Hepatocyte (in vitro differentiated cells): ENCODE measurements at regions not wholly inside any gene's neighbourhood (a gene's known extent, or its start where the extent isn't known, plus 50 kb on each side); places are given as distances from the start of the nearest gene placed in this dataset.
"Not testable (repeated sequence)": the region's sequence is repeated elsewhere in the genome, so short reads cannot be mapped to it uniquely, and the experiment has no call there.

Experiments
- CTCF ChIP-seq: fragments of 200-600 bp; sonication (generic); IDR thresholded peaks from 2 replicates; pipeline ENCODE4 v1.5.1; 2016; ENCODE audit warnings: antibody characterized with exemption, mild to moderate bottlenecking; ENCODE audit not compliant: poor library complexity
- EZH2 ChIP-seq: fragments of 200-600 bp; sonication (generic); IDR thresholded peaks from 2 replicates; pipeline ENCODE4 v1.6.1; 2016; ENCODE audit warnings: antibody characterized with exemption, mild to moderate bottlenecking, borderline replicate concordance
- EZH2phosphoT487 ChIP-seq: fragments of 200-600 bp; sonication (generic); IDR thresholded peaks from one replicate; pipeline ENCODE4 v1.6.1; 2018; ENCODE audit warnings: antibody characterized with exemption, mild to moderate bottlenecking, low read depth, moderate library complexity; ENCODE audit not compliant: unreplicated experiment, severe bottlenecking

GRCh38 chr16:29267055-29267619, 139.4 kb downstream of the NPIPB11 start:
- not testable (repeated sequence) for TF ChIP-seq CTCF, EZH2, EZH2phosphoT487
